IPS-15b (cell line): ENCODE measurements at regions not wholly inside any gene's neighbourhood (a gene's known extent, or its start where the extent isn't known, plus 50 kb on each side); places are given as distances from the start of the nearest gene placed in this dataset.
A peak's percentile ranks its signal among the peaks of the same experiment; 100 is the strongest.

ENCODE experiments used
- H3K27me3 ChIP-seq: one replicate; pipeline ENCODE4 v1.6.1; 2013; ENCODE audit warnings: low read length; ENCODE audit not compliant: control insufficient read depth, insufficient read depth
- H3K36me3 ChIP-seq: one replicate; pipeline ENCODE4 v1.6.1; 2013; ENCODE audit warnings: low read length; ENCODE audit not compliant: control insufficient read depth, insufficient read depth
- H3K4me1 ChIP-seq: one replicate; pipeline ENCODE4 v1.6.1; 2013; ENCODE audit warnings: mild to moderate bottlenecking, low read length; ENCODE audit not compliant: control insufficient read depth, insufficient read depth
- H3K4me3 ChIP-seq: one replicate; pipeline ENCODE4 v1.5.1; 2013; ENCODE audit warnings: low read depth, low read length
- H3K9ac ChIP-seq: one replicate; pipeline ENCODE4 v1.6.1; 2013; ENCODE audit warnings: low read depth, mild to moderate bottlenecking, low read length
- H3K9me3 ChIP-seq: one replicate; pipeline ENCODE4 v1.6.1; 2013; ENCODE audit warnings: mild to moderate bottlenecking, low read length; ENCODE audit not compliant: control insufficient read depth, insufficient read depth

DNA sequence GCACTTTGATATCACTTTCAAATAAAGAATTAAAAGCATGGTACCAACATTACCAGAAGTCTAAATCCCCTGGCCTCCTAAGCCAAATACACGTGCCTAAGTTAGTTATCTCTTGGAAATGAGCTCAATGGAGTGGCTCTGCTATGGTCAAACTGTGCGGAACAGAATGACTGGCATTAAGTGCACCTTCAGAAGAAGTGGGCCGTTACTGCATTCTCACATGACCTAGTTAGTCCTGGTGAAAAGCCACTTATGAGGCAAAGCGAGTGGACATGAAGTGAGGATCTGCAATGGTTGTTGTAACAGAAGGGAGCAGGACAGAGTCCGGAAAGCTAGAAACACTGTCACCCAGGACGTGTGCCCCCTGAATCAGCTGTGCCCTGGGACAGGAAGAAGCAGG, 633.1 kb downstream of the IRX1 start:
- H3K27me3 ChIP-seq, result peaks cover 9% of the 10 kb centered on the region
- no peak overlapping the region for H3K4me3 ChIP-seq
- H3K4me1 ChIP-seq, result peaks cover 6% of the 10 kb centered on the region
- no peak overlapping the region for H3K9ac ChIP-seq
- H3K9me3 ChIP-seq, result no peaks in the 10 kb centered on the region
- no peaks in the 10 kb centered on the region for H3K36me3 ChIP-seq

DNA sequence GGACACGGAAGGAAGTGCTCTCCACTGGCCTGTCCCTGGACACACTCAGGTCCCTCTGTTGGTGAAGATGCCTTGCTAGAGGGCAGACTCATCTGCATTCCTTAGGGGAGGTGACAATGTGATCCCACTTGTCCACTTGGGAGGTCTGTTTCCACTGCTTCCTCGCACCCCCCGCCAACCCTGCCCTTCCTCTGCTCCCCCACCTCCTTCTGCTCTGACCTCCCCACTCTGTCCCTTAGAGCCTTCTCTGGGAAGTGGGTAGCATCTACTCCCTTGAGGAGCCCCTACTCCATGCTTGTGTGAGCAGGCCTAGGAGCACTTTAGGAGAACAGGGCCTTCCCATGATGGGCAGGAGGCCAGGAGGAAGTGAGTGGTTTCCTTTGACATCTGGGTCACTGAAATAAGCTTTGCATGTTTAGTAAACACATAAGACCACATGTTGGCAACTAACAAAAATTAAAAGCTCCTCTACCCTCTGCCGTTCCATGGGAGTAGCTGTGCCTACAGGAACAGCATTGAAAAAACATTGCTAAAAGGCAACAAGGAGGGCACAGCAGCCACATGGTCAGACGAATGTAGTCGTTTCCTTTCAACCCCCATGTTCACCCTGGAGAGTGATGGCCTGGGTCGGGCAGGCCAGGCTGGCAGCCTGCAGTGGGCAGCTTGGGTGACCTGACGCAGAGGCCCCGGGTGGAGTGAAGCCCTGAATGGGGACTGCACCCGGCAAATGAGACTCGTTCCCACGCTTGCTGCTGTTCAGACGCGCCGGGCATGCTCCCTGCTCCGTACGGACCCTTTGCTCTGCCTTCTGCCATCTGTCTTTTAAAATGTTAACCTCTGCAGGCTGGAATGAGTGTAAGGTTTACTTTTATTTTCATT, 634.0 kb downstream of the IRX1 start:
- Histone ChIP-seq H3K36me3 (no peaks in the 10 kb centered on the region), H3K4me3 (no peak overlapping the region), H3K9ac (no peak overlapping the region), H3K4me1 (peaks cover 6% of the 10 kb centered on the region), H3K9me3 (no peaks in the 10 kb centered on the region), H3K27me3 (peaks cover 9% of the 10 kb centered on the region)

DNA sequence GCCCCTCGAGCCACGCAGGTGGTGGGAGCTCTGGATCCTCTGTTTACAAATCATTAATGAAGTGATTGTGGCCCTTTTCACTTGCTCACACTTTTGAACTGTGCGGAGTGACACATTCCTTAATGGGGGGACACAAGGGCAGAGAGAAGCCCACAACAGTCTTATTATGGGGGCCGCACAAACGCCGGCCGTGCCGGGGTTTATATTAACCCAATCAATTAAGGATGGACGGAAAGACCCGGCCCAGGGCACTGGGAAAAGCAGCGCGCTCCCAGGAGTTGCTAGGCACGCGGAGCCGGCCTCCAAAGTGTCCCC, 634.8 kb downstream of the IRX1 start:
- H3K9ac ChIP-seq, result no peak overlapping the region
- no peaks in the 10 kb centered on the region for H3K36me3 ChIP-seq
- peaks cover 6% of the 10 kb centered on the region for H3K4me1 ChIP-seq
- peaks cover 9% of the 10 kb centered on the region for H3K27me3 ChIP-seq
- H3K4me3 ChIP-seq, result no peak overlapping the region
- no peaks in the 10 kb centered on the region for H3K9me3 ChIP-seq

DNA sequence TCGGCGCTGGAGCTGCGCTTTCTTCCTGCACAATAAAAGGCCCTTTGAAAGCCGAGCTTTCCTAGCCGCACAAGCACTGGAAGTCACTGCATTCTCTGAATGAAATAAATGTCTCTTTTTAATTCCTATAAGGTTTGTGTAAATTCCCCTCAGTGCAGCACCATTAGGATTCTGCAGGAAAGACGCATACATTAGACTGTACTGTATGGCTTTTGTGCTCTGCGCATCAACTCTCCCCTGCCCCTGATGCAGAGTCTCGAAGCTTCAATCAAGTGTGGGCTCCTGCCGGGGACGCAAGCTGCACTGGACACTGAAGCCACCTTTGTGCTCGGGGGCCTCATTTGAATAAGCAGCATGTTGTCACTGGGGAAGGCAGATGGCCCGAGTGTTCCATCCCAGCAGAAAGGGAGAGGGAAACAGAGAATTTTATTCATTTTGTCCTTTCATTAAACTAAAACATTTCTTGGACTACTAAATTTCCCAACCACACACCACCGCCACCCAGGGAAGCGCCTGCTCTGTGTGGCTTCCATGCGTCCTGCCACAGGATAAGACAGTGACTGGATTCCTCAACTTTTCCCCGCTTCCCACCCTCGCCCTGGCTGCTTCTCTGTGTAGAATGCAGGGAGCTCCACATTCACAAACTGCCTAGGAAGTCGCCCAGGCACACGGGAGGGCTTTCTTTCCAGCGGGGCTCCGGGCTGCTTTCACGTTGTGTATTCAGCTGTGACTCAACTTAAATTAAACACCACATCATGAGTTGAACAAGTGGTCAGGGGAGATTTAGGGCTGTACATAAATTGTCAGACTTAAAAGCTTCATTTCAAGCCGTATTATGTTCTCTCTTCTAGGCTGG, 635.4 kb downstream of the IRX1 start:
- Histone ChIP-seq H3K9ac (peak overlapping the region; percentile 13), H3K9me3 (no peaks in the 10 kb centered on the region), H3K4me1 (peaks cover 6% of the 10 kb centered on the region), H3K36me3 (no peaks in the 10 kb centered on the region), H3K4me3 (no peak overlapping the region), H3K27me3 (peaks cover 9% of the 10 kb centered on the region)

DNA sequence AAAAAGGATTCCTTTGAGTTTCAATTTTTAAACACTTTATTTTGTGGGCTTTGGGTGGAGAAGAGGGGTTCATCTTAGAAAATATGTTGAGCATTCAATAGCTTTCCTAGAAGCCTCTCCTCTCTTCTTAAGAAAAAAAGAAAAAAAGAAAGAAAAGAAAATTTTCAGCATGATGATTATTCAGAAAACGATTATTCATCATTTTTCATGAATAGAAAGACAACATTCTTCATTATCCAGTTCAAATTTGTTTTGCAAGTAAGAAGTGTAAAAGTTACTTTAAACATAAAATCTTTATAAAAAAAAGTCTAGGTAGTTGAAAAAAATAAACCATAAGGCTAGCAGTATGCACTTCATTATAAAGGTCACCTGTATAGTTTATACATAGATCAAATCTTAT, 636.5 kb downstream of the IRX1 start:
- Histone ChIP-seq H3K36me3 (no peaks in the 10 kb centered on the region), H3K27me3 (peaks cover 9% of the 10 kb centered on the region), H3K4me3 (no peak overlapping the region), H3K4me1 (peaks cover 6% of the 10 kb centered on the region), H3K9ac (no peak overlapping the region), H3K9me3 (no peaks in the 10 kb centered on the region)

DNA sequence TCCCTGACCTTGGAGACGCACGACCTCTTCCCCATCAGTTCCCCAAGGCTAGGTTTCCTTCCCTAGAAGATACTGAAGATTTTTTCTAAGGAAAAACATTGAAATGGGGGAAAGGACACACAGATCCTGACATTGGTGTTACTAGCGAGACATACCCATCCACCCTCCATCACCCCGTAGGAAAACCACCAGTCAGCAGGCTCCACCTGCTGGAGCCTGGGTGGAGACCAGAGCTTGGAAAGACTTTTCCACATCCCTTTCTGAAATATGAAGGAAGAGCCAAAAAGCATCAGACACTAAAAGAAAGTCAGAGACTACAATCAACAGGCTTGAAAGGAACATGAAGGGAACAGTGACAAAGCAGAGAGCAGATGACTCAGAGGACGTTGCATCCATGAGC, 638.0 kb downstream of the IRX1 start:
- no peaks in the 10 kb centered on the region for H3K36me3 ChIP-seq
- no peak overlapping the region for H3K4me3 ChIP-seq
- H3K9ac ChIP-seq, result no peak overlapping the region
- peaks cover 9% of the 10 kb centered on the region for H3K27me3 ChIP-seq
- peaks cover 6% of the 10 kb centered on the region for H3K4me1 ChIP-seq
- no peaks in the 10 kb centered on the region for H3K9me3 ChIP-seq

DNA sequence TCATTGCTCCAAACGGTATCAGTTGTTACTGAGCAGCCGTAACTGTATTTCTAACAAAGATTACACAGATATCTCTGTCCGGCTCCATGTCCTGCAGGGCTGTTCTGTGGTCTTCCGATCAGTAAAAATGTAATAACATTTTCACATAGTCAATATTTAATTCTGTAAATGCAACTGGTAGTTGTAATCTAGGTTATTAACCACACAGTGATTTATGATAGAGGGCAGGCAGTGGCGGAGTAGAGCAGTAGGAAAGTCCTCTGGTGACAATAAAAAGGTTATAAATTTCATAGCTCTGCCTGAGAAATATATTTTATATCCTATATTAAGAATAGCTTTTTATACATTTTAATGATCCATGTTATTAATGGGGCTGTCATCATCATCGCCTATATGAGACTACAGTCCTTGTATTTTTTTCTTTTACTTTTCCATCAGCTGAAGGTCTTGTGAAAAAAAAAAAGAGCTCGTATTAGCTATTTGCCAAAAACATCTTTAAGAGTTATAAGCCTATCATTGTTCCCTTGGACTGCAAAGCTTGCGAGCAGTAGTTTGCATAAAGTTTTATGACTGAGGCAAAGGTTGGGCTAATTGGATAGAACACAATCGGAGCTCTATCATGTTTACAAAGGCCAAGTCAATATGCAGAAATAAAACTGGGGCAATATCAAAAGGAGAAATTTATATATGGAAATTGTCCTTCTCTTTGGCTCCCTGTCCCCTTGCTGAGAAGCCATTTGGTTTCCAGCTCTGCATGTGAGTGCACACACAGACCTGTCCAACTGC, 648.0 kb downstream of the IRX1 start:
- Histone ChIP-seq H3K4me3 (no peak overlapping the region), H3K9me3 (no peaks in the 10 kb centered on the region), H3K27me3 (no peaks in the 10 kb centered on the region), H3K36me3 (no peaks in the 10 kb centered on the region), H3K9ac (no peak overlapping the region), H3K4me1 (no peaks in the 10 kb centered on the region)

DNA sequence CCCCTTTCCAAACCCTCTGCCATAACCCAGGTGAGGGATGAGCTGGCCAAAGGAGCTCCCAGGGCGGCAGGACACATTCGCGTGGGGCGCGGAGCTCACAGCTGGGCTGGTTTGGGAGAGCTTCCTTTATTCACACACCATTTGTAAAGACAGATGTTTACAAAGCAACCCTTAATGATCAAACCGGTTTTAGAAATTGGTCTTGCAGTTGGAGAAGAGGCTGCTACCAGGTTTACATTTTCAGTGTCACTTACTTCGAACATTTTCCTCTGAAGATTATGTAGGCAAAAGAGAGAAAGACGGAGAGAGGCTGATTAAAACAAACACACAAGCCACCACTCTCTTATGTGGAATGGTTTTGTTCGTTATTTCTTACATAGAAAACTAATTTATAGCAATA, 648.7 kb downstream of the IRX1 start:
- Histone ChIP-seq H3K36me3 (no peaks in the 10 kb centered on the region), H3K4me1 (no peaks in the 10 kb centered on the region), H3K9ac (no peak overlapping the region), H3K9me3 (no peaks in the 10 kb centered on the region), H3K4me3 (no peak overlapping the region), H3K27me3 (no peaks in the 10 kb centered on the region)

DNA sequence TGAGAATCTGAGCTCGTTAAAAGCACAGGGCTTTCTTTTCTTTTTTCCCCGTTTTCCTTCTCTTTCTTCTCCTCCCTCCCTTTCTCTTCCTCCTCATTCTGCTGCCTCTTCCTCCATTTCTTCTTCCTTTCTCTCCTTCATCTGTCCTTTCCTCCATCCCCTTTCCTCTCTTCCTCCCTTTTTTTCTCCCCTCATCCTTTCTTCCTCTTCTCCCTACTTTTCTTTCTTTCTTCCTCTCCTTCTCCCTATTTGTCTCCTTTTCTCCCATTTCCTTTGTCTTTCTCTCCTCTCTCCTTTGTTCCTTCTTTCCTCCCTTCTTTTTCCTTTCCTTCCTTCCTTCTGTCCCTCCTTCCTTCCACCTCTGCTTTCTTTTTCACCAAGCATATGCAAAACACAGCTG, 649.4 kb downstream of the IRX1 start:
- Histone ChIP-seq H3K27me3 (no peaks in the 10 kb centered on the region), H3K4me1 (no peaks in the 10 kb centered on the region), H3K36me3 (no peaks in the 10 kb centered on the region), H3K9ac (no peak overlapping the region), H3K9me3 (no peaks in the 10 kb centered on the region), H3K4me3 (no peak overlapping the region)

DNA sequence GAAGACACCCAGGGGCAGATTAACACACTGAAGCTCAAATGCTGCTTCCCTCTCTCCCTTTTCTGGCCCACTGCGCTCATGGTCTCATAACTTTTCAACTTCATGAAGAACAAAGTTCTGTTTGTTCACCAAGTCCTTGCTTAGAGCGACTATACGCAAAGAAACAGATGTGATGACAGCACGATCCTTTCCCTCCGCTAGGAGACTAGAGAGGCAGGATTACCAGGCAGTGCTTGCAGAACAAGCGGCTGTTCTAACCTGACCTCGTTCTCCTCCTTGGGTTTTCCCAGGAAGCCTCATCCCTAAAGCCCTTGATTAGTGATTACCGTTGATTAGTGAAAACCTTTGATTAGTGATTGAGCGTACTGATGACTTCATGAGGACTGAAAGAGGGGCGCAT, 649.9 kb downstream of the IRX1 start:
- Histone ChIP-seq H3K9ac (no peak overlapping the region), H3K4me3 (no peak overlapping the region), H3K36me3 (no peaks in the 10 kb centered on the region), H3K27me3 (no peaks in the 10 kb centered on the region), H3K4me1 (no peaks in the 10 kb centered on the region), H3K9me3 (no peaks in the 10 kb centered on the region)

DNA sequence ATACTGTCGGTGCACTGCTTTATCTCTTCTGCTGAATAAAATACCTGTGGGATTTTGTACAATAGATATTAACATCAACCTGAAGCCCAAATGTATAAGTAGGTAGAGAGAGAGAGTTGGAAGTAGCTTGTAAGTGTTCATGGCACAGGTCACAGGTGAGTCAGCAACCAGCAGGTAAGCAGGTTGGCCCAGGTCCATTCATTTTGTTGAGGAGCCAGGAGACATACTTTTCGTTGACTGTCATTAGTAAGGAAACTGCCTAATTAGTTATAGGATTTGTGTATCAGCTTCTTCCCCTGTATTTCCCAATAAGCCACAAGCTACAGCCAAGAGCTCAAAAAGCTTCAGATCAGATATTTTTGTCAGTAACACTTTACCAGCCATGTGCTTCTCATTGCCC, 650.8 kb downstream of the IRX1 start:
- Histone ChIP-seq H3K36me3 (no peaks in the 10 kb centered on the region), H3K4me3 (no peak overlapping the region), H3K9me3 (no peaks in the 10 kb centered on the region), H3K27me3 (no peaks in the 10 kb centered on the region), H3K9ac (no peak overlapping the region), H3K4me1 (no peaks in the 10 kb centered on the region)
